ENCODE measurements at regions not wholly inside any gene's neighbourhood (a gene's known extent, or its start where the extent isn't known, plus 50 kb on each side); places are given as distances from the start of the nearest gene placed in this dataset.

DNA sequence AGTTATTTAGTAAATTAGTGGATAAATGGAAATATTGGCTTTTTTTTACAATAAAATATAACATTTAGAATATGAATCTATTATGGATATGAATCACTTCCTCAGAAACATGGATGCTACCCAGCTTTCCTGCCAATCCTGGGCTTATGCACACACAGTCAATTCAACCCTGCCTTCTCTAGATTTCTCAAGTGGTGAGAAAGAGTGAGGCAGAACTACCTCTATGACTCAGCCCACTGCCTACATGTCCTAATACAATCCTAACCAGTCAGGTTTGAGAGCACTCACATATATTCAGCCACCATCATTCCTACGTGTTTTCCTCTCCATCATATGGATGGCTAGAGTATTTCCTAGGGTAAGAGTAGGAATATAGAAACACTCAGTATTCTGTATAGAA, 91.1 kb upstream of the ANKRD50 start:
- peaks cover 4% of the 10 kb centered on the region; the same call in 1 of the 2 replicates for H3K9me3 ChIP-seq (ENCODE audit: insufficient read depth, low read length)
- H3K4me3 ChIP-seq (ENCODE audit: insufficient read length, low read depth): no peak overlapping the region
- no peaks in the 10 kb centered on the region for H3K36me3 ChIP-seq (ENCODE audit: insufficient read depth, insufficient read length, low read length)
- H3K27me3 ChIP-seq (ENCODE audit: insufficient read depth, insufficient read length): no peaks in the 10 kb centered on the region
- TF ChIP-seq ZNF274 (IDR thresholded peaks at IDR 0.05; ENCODE audit: low read depth, low read length): no peak
- no peak for TF ChIP-seq YY1 (IDR thresholded peaks at IDR 0.05; ENCODE audit: insufficient read depth, insufficient read length)
- TF ChIP-seq SUZ12 (IDR thresholded peaks at IDR 0.05; ENCODE audit: extremely low read depth, insufficient read depth, insufficient read length): no peak
- no peak overlapping the region for H3K9ac ChIP-seq (ENCODE audit: insufficient read length, low read depth)
- DNase-seq (ENCODE audit: low read depth, low spot score): no peak
- H3K4me1 ChIP-seq (ENCODE audit: insufficient read depth, insufficient read length): no peaks in the 10 kb centered on the region

DNA sequence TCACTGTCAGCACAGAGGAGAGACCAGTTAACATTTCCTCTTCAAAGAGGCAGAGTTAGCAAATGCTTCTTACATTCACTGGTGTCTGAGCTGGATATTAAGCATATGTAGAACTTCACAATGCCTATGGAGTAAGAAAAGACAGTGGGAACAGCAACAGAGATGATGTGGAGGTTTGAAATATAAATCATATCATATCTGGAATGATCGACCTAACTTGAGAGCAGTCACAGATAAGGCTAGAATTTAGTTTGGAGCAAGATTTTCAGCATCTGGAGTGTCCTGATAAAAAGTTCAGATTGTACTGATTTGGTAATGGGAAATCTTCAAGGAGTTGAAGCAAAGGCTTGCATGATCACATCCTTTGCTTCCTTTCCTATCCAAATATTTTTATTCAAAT, 90.5 kb upstream of the ANKRD50 start:
- Histone ChIP-seq H3K9me3 (ENCODE audit: insufficient read depth, low read length) (peaks cover 4% of the 10 kb centered on the region; the same call in 1 of the 2 replicates), H3K9ac (ENCODE audit: insufficient read length, low read depth) (no peak overlapping the region), H3K27me3 (ENCODE audit: insufficient read depth, insufficient read length) (no peaks in the 10 kb centered on the region), H3K4me3 (ENCODE audit: insufficient read length, low read depth) (no peak overlapping the region), H3K36me3 (ENCODE audit: insufficient read depth, insufficient read length, low read length) (no peaks in the 10 kb centered on the region), H3K4me1 (ENCODE audit: insufficient read depth, insufficient read length) (no peaks in the 10 kb centered on the region)
- no peak for DNase-seq (ENCODE audit: low read depth, low spot score)
- TF ChIP-seq YY1 (IDR thresholded peaks at IDR 0.05; ENCODE audit: insufficient read depth, insufficient read length) (no peak), ZNF274 (IDR thresholded peaks at IDR 0.05; ENCODE audit: low read depth, low read length) (no peak), SUZ12 (IDR thresholded peaks at IDR 0.05; ENCODE audit: extremely low read depth, insufficient read depth, insufficient read length) (no peak)

DNA sequence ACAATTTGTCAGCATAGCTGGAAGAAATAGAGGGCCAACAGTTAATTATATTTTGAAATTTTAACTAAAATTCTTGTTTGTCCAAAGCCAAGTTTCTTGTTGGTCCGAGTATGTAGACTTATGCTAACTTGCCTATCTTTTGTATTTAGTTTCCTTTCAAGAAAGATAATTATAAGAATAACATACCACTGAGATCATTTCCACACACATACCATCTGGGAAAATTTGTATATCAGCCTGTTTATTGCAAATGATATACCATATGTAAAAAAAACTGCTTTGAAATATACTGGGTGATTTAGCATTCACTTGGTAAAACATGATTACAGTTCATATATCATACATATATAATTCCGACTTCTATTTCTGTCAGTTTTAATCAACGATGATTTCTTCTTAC, 84.7 kb upstream of the ANKRD50 start:
- Histone ChIP-seq H3K4me3 (ENCODE audit: insufficient read length, low read depth) (no peak overlapping the region), H3K36me3 (ENCODE audit: insufficient read depth, insufficient read length, low read length) (no peaks in the 10 kb centered on the region), H3K27me3 (ENCODE audit: insufficient read depth, insufficient read length) (no peaks in the 10 kb centered on the region), H3K9me3 (ENCODE audit: insufficient read depth, low read length) (no peaks in the 10 kb centered on the region), H3K9ac (ENCODE audit: insufficient read length, low read depth) (no peak overlapping the region), H3K4me1 (ENCODE audit: insufficient read depth, insufficient read length) (no peaks in the 10 kb centered on the region)
- DNase-seq (ENCODE audit: low read depth, low spot score): no peak
- TF ChIP-seq SUZ12 (IDR thresholded peaks at IDR 0.05; ENCODE audit: extremely low read depth, insufficient read depth, insufficient read length) (no peak), ZNF274 (IDR thresholded peaks at IDR 0.05; ENCODE audit: low read depth, low read length) (no peak), YY1 (IDR thresholded peaks at IDR 0.05; ENCODE audit: insufficient read depth, insufficient read length) (no peak)

DNA sequence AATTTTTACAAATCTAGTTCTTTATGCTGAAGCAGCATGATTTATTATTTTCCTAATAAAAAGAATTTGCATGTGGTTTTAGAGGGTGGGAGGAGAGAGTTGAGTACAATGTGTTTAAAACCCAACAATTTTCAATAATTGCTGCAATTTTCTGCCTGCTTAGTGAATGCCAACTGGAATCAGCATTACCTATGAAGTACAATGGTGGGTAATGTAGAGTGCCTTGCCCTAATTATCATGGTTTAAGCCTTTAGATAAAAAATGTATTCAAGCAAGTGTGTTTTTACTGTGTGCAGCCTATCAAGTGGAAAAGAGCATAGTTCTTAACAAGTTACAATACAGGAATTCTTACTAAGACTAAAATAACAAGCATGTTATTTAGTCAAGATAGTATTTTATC, 77.9 kb upstream of the ANKRD50 start:
- H3K4me1 ChIP-seq (ENCODE audit: insufficient read depth, insufficient read length): no peaks in the 10 kb centered on the region
- H3K4me3 ChIP-seq (ENCODE audit: insufficient read length, low read depth): no peak overlapping the region
- TF ChIP-seq SUZ12 (IDR thresholded peaks at IDR 0.05; ENCODE audit: extremely low read depth, insufficient read depth, insufficient read length) (no peak), YY1 (IDR thresholded peaks at IDR 0.05; ENCODE audit: insufficient read depth, insufficient read length) (no peak), ZNF274 (IDR thresholded peaks at IDR 0.05; ENCODE audit: low read depth, low read length) (no peak)
- no peaks in the 10 kb centered on the region for H3K27me3 ChIP-seq (ENCODE audit: insufficient read depth, insufficient read length)
- no peak for DNase-seq (ENCODE audit: low read depth, low spot score)
- H3K9me3 ChIP-seq (ENCODE audit: insufficient read depth, low read length): no peaks in the 10 kb centered on the region
- H3K36me3 ChIP-seq (ENCODE audit: insufficient read depth, insufficient read length, low read length): no peaks in the 10 kb centered on the region
- no peak overlapping the region for H3K9ac ChIP-seq (ENCODE audit: insufficient read length, low read depth)

DNA sequence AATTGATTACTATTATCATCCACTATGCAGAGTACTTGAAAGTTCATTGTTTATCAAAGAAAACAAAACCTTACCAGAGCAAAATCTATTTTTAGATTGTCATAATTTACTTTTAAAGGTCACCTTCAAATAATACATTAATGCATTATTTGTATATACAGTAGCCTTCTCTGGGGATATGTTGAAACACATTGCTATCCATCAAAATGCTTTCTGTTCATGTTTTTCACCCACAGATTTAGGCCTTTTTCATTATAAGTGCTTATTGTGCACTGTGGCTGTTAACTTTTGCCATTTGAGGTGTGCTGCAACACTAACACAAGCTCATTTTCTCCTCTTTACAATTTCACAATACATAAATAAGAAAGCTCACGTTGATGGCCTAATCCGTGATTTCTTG, 74.1 kb upstream of the ANKRD50 start:
- Histone ChIP-seq H3K4me1 (ENCODE audit: insufficient read depth, insufficient read length) (no peaks in the 10 kb centered on the region), H3K4me3 (ENCODE audit: insufficient read length, low read depth) (no peak overlapping the region), H3K9ac (ENCODE audit: insufficient read length, low read depth) (no peak overlapping the region), H3K36me3 (ENCODE audit: insufficient read depth, insufficient read length, low read length) (no peaks in the 10 kb centered on the region), H3K27me3 (ENCODE audit: insufficient read depth, insufficient read length) (no peaks in the 10 kb centered on the region), H3K9me3 (ENCODE audit: insufficient read depth, low read length) (no peaks in the 10 kb centered on the region)
- DNase-seq (ENCODE audit: low read depth, low spot score): no peak
- TF ChIP-seq YY1 (IDR thresholded peaks at IDR 0.05; ENCODE audit: insufficient read depth, insufficient read length): no peak
- TF ChIP-seq SUZ12 (IDR thresholded peaks at IDR 0.05; ENCODE audit: extremely low read depth, insufficient read depth, insufficient read length): no peak
- no peak for TF ChIP-seq ZNF274 (IDR thresholded peaks at IDR 0.05; ENCODE audit: low read depth, low read length)

DNA sequence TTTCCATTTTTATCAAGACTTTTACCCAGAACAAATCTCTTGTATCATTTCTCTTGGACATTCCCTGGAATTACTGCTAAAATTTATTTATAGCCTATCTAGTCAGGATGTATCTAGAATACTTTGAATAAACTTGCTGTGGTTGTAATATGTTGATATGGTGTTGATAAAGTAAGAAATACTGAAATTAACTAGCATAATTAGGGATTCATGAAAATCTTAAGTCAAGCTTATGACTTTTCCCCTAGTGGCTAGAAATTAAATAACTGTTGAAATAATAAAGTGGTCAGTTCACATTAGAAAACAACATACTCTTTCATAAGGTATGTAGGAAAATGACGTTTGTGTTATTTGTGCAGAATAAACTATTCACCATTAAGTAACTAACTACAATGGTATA, 73.1 kb upstream of the ANKRD50 start:
- no peak overlapping the region for H3K4me3 ChIP-seq (ENCODE audit: insufficient read length, low read depth)
- no peaks in the 10 kb centered on the region for H3K4me1 ChIP-seq (ENCODE audit: insufficient read depth, insufficient read length)
- no peaks in the 10 kb centered on the region for H3K9me3 ChIP-seq (ENCODE audit: insufficient read depth, low read length)
- H3K27me3 ChIP-seq (ENCODE audit: insufficient read depth, insufficient read length): no peaks in the 10 kb centered on the region
- TF ChIP-seq SUZ12 (IDR thresholded peaks at IDR 0.05; ENCODE audit: extremely low read depth, insufficient read depth, insufficient read length): no peak
- no peak for TF ChIP-seq YY1 (IDR thresholded peaks at IDR 0.05; ENCODE audit: insufficient read depth, insufficient read length)
- TF ChIP-seq ZNF274 (IDR thresholded peaks at IDR 0.05; ENCODE audit: low read depth, low read length): no peak
- DNase-seq (ENCODE audit: low read depth, low spot score): no peak
- H3K9ac ChIP-seq (ENCODE audit: insufficient read length, low read depth): no peak overlapping the region
- no peaks in the 10 kb centered on the region for H3K36me3 ChIP-seq (ENCODE audit: insufficient read depth, insufficient read length, low read length)

DNA sequence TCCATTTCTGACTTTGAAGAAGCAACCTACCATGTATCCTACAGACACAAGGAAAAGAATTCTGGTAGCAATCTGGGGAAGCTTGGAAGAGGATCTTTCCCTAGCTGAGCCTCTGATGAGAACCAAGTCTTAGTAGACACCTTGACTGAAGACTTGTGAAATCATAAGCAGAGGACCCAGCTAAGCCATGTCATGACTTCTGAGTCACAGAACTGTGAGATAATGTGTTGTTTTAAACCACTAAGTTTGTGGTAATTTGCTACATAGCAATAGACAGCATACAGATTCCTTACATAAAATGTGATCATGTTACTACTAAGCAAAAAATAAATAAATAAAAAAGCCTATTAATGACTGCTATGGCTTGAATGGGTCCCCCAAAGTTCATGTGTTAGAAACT, 71.3 kb upstream of the ANKRD50 start:
- H3K36me3 ChIP-seq (ENCODE audit: insufficient read depth, insufficient read length, low read length): no peaks in the 10 kb centered on the region
- H3K27me3 ChIP-seq (ENCODE audit: insufficient read depth, insufficient read length): no peaks in the 10 kb centered on the region
- no peak overlapping the region for H3K9ac ChIP-seq (ENCODE audit: insufficient read length, low read depth)
- H3K4me3 ChIP-seq (ENCODE audit: insufficient read length, low read depth): no peak overlapping the region
- no peaks in the 10 kb centered on the region for H3K9me3 ChIP-seq (ENCODE audit: insufficient read depth, low read length)
- TF ChIP-seq ZNF274 (IDR thresholded peaks at IDR 0.05; ENCODE audit: low read depth, low read length): no peak
- TF ChIP-seq SUZ12 (IDR thresholded peaks at IDR 0.05; ENCODE audit: extremely low read depth, insufficient read depth, insufficient read length): no peak
- no peak for TF ChIP-seq YY1 (IDR thresholded peaks at IDR 0.05; ENCODE audit: insufficient read depth, insufficient read length)
- no peaks in the 10 kb centered on the region for H3K4me1 ChIP-seq (ENCODE audit: insufficient read depth, insufficient read length)
- DNase-seq (ENCODE audit: low read depth, low spot score): no peak

DNA sequence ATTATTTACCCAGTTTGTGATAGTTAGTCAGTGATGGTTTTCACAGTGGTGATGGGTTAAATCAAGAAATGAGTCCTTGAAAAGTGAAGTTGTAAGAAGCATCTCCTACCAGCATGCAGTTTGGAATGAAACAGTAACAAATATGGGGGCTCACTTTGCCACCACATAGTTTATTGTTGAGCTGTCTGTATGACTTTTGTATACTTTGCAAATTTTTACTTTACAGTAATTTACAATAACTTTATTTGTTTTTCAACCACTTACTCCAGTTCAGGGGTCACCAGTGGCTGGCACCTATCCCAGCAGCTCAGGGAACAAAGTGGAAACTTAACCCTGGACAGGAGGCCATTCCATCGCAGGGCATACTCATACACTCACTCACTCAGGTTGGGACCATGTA, 64.5 kb upstream of the ANKRD50 start:
- no peak for DNase-seq (ENCODE audit: low read depth, low spot score)
- no peaks in the 10 kb centered on the region for H3K4me1 ChIP-seq (ENCODE audit: insufficient read depth, insufficient read length)
- H3K27me3 ChIP-seq (ENCODE audit: insufficient read depth, insufficient read length): no peaks in the 10 kb centered on the region
- no peak overlapping the region for H3K9ac ChIP-seq (ENCODE audit: insufficient read length, low read depth)
- H3K36me3 ChIP-seq (ENCODE audit: insufficient read depth, insufficient read length, low read length): no peaks in the 10 kb centered on the region
- no peak overlapping the region for H3K4me3 ChIP-seq (ENCODE audit: insufficient read length, low read depth)
- no peaks in the 10 kb centered on the region for H3K9me3 ChIP-seq (ENCODE audit: insufficient read depth, low read length)
- TF ChIP-seq SUZ12 (IDR thresholded peaks at IDR 0.05; ENCODE audit: extremely low read depth, insufficient read depth, insufficient read length) (no peak), ZNF274 (IDR thresholded peaks at IDR 0.05; ENCODE audit: low read depth, low read length) (no peak), YY1 (IDR thresholded peaks at IDR 0.05; ENCODE audit: insufficient read depth, insufficient read length) (no peak)

All from NT2/D1 (cell line).